CD4-positive, alpha-beta T cell treated with Interleukin-4 for 1 hour (primary cell): ENCODE measurements at regions not wholly inside any gene's neighbourhood (a gene's known extent, or its start where the extent isn't known, plus 50 kb on each side); places are given as distances from the start of the nearest gene placed in this dataset.

Source experiments
- DNase-seq, 2 donors: peaks; one replicate each; pipeline ENCODE4 v3.0.0-alpha.2; 2020 to 2022

GRCh38 chr13:89267734-89268133, 1596.6 kb downstream of the SLITRK5 start:
- no peak for DNase-seq

- DNase-seq: no peak
Observed at GRCh38 chr13:89269737-89270136, 1598.6 kb downstream of the SLITRK5 start.

- DNase-seq: no peak
Observed at GRCh38 chr13:89270736-89271135, 1599.6 kb downstream of the SLITRK5 start.

- DNase-seq: no peak
Observed at GRCh38 chr13:89279374-89279773, 1608.2 kb downstream of the SLITRK5 start.

GRCh38 chr13:89281331-89281730, 1610.2 kb downstream of the SLITRK5 start:
- DNase-seq: no peak

- DNase-seq: no peak
Observed at GRCh38 chr13:89282241-89282640, 1611.1 kb downstream of the SLITRK5 start.

- no peak for DNase-seq
Observed at GRCh38 chr13:89287381-89287780, 1616.2 kb downstream of the SLITRK5 start.

GRCh38 chr13:89294115-89294867, 1623.1 kb downstream of the SLITRK5 start:
- no peak for DNase-seq

GRCh38 chr13:89307278-89307677, 1636.1 kb downstream of the SLITRK5 start:
- DNase-seq: no peak

- DNase-seq: no peak
Observed at GRCh38 chr13:89310943-89311672, 1639.9 kb downstream of the SLITRK5 start.

GRCh38 chr13:89315287-89315686, 1644.1 kb downstream of the SLITRK5 start:
- no peak for DNase-seq

GRCh38 chr13:89322466-89322865, 1651.3 kb downstream of the SLITRK5 start:
- DNase-seq: no peak

GRCh38 chr13:89324582-89324981, 1653.4 kb downstream of the SLITRK5 start:
- no peak for DNase-seq

- no peak for DNase-seq
Observed at GRCh38 chr13:89343165-89343564, 1672.0 kb downstream of the SLITRK5 start.

GRCh38 chr13:89352384-89352783, 1681.2 kb downstream of the SLITRK5 start:
- no peak for DNase-seq

GRCh38 chr13:89361909-89362308, 1690.7 kb downstream of the SLITRK5 start:
- no peak for DNase-seq

- no peak for DNase-seq
Observed at GRCh38 chr13:89363144-89363543, 1692.0 kb downstream of the SLITRK5 start.

GRCh38 chr13:89372193-89372592, 1701.0 kb downstream of the SLITRK5 start:
- no peak for DNase-seq

- DNase-seq: no peak
Observed at GRCh38 chr13:89375839-89376238, 1704.7 kb downstream of the SLITRK5 start.

- DNase-seq: no peak
Observed at GRCh38 chr13:89380101-89380500, 1708.9 kb downstream of the SLITRK5 start.

- DNase-seq: no peak
Observed at GRCh38 chr13:89382981-89383380, 1711.8 kb downstream of the SLITRK5 start.

GRCh38 chr13:89383891-89384290, 1712.7 kb downstream of the SLITRK5 start:
- no peak for DNase-seq

GRCh38 chr13:89393758-89394304, 1722.7 kb downstream of the SLITRK5 start:
- no peak for DNase-seq

GRCh38 chr13:89401264-89401675, 1730.1 kb downstream of the SLITRK5 start:
- no peak for DNase-seq
